Heart left ventricle (tissue), 16 donors: ENCODE measurements at regions not wholly inside any gene's neighbourhood (a gene's known extent, or its start where the extent isn't known, plus 50 kb on each side); places are given as distances from the start of the nearest gene placed in this dataset.
A peak's percentile ranks its signal among the peaks of the same experiment; 100 is the strongest.

ENCODE experiments used
- ATAC-seq, 4 donors: fragments of 200-7000 bp; cut with Tn5 transposase; one replicate each; pipeline ENCODE4 v1.9.1; 2020 to 2022; ENCODE audit warnings: moderate library complexity in 4 of 4, mild to moderate bottlenecking in 3 of 4, moderate number of reproducible peaks in 1 of 4
- DNase-seq, 5 donors: peaks; one replicate each; pipeline ENCODE4 v3.0.0-alpha.2; 2020
- H3K27ac ChIP-seq, 12 donors: fragments of 200-600 bp; sonication (generic) in 4 of 12; one replicate each; pipeline versions ENCODE4 v1.5.0 to v1.8.0; 2016 to 2022; ENCODE audit warnings: mild to moderate bottlenecking in 2 of 12
- H3K27me3 ChIP-seq, 9 donors: fragments of 200-600 bp; sonication (generic) in 2 of 9; one replicate each; pipeline versions ENCODE4 v1.5.1 to v1.8.0; 2016 to 2022; ENCODE audit warnings: mild to moderate bottlenecking in 3 of 9
- H3K36me3 ChIP-seq, 9 donors: fragments of 200-600 bp; sonication (generic) in 2 of 9; one replicate each; pipeline versions ENCODE4 v1.5.0 to v1.8.0; 2018 to 2022; ENCODE audit warnings: mild to moderate bottlenecking in 2 of 9
- H3K4me1 ChIP-seq, 12 donors: fragments of 200-600 bp; sonication (generic) in 4 of 12; one replicate each; pipeline versions ENCODE4 v1.5.0 to v1.8.0; 2016 to 2022; ENCODE audit warnings: mild to moderate bottlenecking in 3 of 12
- H3K4me3 ChIP-seq, 12 donors: fragments of 200-600 bp; sonication (generic) in 4 of 12; one replicate each; pipeline versions ENCODE4 v1.5.0 to v1.8.0; 2017 to 2022; ENCODE audit warnings: mild to moderate bottlenecking in 9 of 12, moderate library complexity in 4 of 12
- H3K9me3 ChIP-seq, 12 donors: fragments of 200-600 bp; sonication (generic) in 4 of 12; one replicate each; pipeline versions ENCODE4 v1.5.0 to v1.8.0; 2016 to 2022; ENCODE audit warnings: mild to moderate bottlenecking in 1 of 12
- CTCF ChIP-seq, 12 donors: fragments of 200-600 bp; sonication (generic) in 4 of 12; IDR thresholded peaks; one replicate each; pipeline versions ENCODE4 v1.5.0 to v1.8.0; 2018 to 2022; ENCODE audit warnings: antibody characterized with exemption in 12 of 12, mild to moderate bottlenecking in 5 of 12
- POLR2A ChIP-seq, 2 donors: fragments of 450-650 bp; IDR thresholded peaks; one replicate each; pipeline ENCODE4 v1.6.1; 2017; ENCODE audit warnings: antibody characterized with exemption in 2 of 2, mild to moderate bottlenecking in 2 of 2, moderate library complexity in 2 of 2
- WGBS, 4 donors: extraction: QIAGEN DNeasy Blood & Tissue Kit in 2 of 4; methylation state at CpG; one replicate each; pipeline versions ENCODE4 v1.1.5 to v1.1.7; 2013 to 2018; 5-methylcytosine and 5-hydroxymethylcytosine counted together
- intact Hi-C, 10 donors: fragments of 100-400 bp; cut with DNase I; formaldehyde crosslinking; loops; one replicate each; pipeline versions ENCODE4 v1.11.1 to v1.14.2; 2022
- donor health status: ischemic (EF 13 %, LVEDD 7.1; RV severe dilation, severe dysfunction).
- donor health status: healthy with polysubstance abuse.
- donor health status: DM: no; HTN: yes; CAD: no.
- donor health status: DM: no; HTN: no; CAD: no.
- donor health status: ischemic (EF 25% LVEDD 6.9; RV normal size, moderate dysfunction).
- donor health status: ischemic (EF 25% LVEDD 5.7; RV mildly dilated, moderate dysfunction).
- donor health status: healthy.
- donor health status: DM: yes; HTN: yes; CAD: no.
- donor health status: ischemic (EF 35%, LVEDD 5.7; RV mildly dilated, moderate dysfunction).
- donor health status: nonischemic (EF 11% LVEDD 7.7; RV severe dilation, severe dysfunction).
- donor health status: DM: yes; HTN: yes; CAD: no.
- donor health status: PGD.
- donor health status: ischemic (EF 29% LVEDD 5.4; RV normal size, mild dysfunction).
- donor health status: nonischemic (EF 23%, LVEDD 6.1; RV moderate dilation, normal function).

GRCh38 chr4:129167640-129168260 is 71.8 kb downstream of the C4orf33 start:
- DNase-seq, result no peak
- ATAC-seq, result peak in 2 of 4 donors; percentile 29 to 48
- Histone ChIP-seq H3K36me3 (no peaks in the 10 kb centered on the region), H3K4me3 (no peak overlapping the region), H3K9me3 (no peaks in the 10 kb centered on the region), H3K4me1 (no peaks in the 10 kb centered on the region), H3K27ac (no peak overlapping the region), H3K27me3 (peaks cover 0 to 11% (median 0%) of the 10 kb centered on the region in 9 donors)
- intact Hi-C loops, result no loop called here
- 40 to 55% (median 47%) methylated on average over 13 of the region's 13 CpGs for WGBS, 4 donors
- TF ChIP-seq POLR2A (IDR thresholded peaks at IDR 0.05) (no peak), CTCF (IDR thresholded peaks at IDR 0.05) (peak in 5 of 12 donors; percentile 14 to 38 (median 23))

GRCh38 chr4:129172181-129172580 is 76.2 kb downstream of the C4orf33 start:
- TF ChIP-seq POLR2A (IDR thresholded peaks at IDR 0.05), result no peak
- TF ChIP-seq CTCF (IDR thresholded peaks at IDR 0.05), result no peak
- H3K4me1 ChIP-seq, result no peaks in the 10 kb centered on the region
- H3K4me3 ChIP-seq, result no peak overlapping the region
- intact Hi-C loops, result no loop called here
- H3K36me3 ChIP-seq, result no peaks in the 10 kb centered on the region
- no peaks in the 10 kb centered on the region for H3K9me3 ChIP-seq
- ATAC-seq, result no peak
- DNase-seq, result no peak
- H3K27ac ChIP-seq, result no peak overlapping the region
- peaks cover 0 to 11% (median 0%) of the 10 kb centered on the region in 9 donors for H3K27me3 ChIP-seq

GRCh38 chr4:129176864-129177263 is 80.9 kb downstream of the C4orf33 start:
- intact Hi-C loops, result no loop called here

GRCh38 chr4:129179276-129179675 is 83.3 kb downstream of the C4orf33 start:
- Histone ChIP-seq H3K9me3 (no peaks in the 10 kb centered on the region), H3K4me1 (no peaks in the 10 kb centered on the region), H3K4me3 (no peak overlapping the region), H3K36me3 (no peaks in the 10 kb centered on the region), H3K27ac (no peak overlapping the region), H3K27me3 (no peaks in the 10 kb centered on the region)
- intact Hi-C loops, result no loop called here
- no peak for DNase-seq
- no peak for ATAC-seq
- TF ChIP-seq CTCF (IDR thresholded peaks at IDR 0.05) (no peak), POLR2A (IDR thresholded peaks at IDR 0.05) (no peak)
- 81 to 88% (median 86%) methylated on average over 2 of the region's 2 CpGs for WGBS, 4 donors

More at GRCh38 chr4:129176864-129177263, 80.9 kb downstream of the C4orf33 start:
- 89 to 100% (median 90%) methylated on average over 1 of the region's 1 CpG for WGBS, 4 donors
- Histone ChIP-seq H3K27ac (no peak overlapping the region), H3K4me3 (no peak overlapping the region), H3K4me1 (no peaks in the 10 kb centered on the region), H3K27me3 (no peaks in the 10 kb centered on the region), H3K9me3 (no peaks in the 10 kb centered on the region), H3K36me3 (no peaks in the 10 kb centered on the region)
- no peak for ATAC-seq
- TF ChIP-seq CTCF (IDR thresholded peaks at IDR 0.05) (no peak), POLR2A (IDR thresholded peaks at IDR 0.05) (no peak)
- DNase-seq, result no peak
